Lower leg skin (tissue), 4 donors: ENCODE measurements at regions not wholly inside any gene's neighbourhood (a gene's known extent, or its start where the extent isn't known, plus 50 kb on each side); places are given as distances from the start of the nearest gene placed in this dataset.
"Not testable (repeated sequence)": the region's sequence is repeated elsewhere in the genome, so short reads cannot be mapped to it uniquely, and the experiment has no call there.

ENCODE experiments used
- DNase-seq, 2 donors: peaks; one replicate each; pipeline ENCODE4 v3.0.0-alpha.2; 2019; ENCODE audit warnings: low spot score in 2 of 2
- H3K4me3 ChIP-seq: fragments of 200-600 bp; sonication (generic); 2 replicates; pipeline ENCODE4 v1.5.1; 2017; ENCODE audit warnings: mild to moderate bottlenecking, low read depth; ENCODE audit not compliant: poor library complexity, severe bottlenecking
- CTCF ChIP-seq, 3 donors: fragments of 450-650 bp; IDR thresholded peaks; one replicate each; pipeline ENCODE4 v1.5.1; 2016; ENCODE audit warnings: antibody characterized with exemption in 3 of 3, mild to moderate bottlenecking in 3 of 3, moderate library complexity in 2 of 3
- POLR2A ChIP-seq, 2 donors: fragments of 450-650 bp; IDR thresholded peaks; one replicate each; pipeline ENCODE4 v1.6.1; 2016 to 2017; ENCODE audit warnings: antibody characterized with exemption in 2 of 2, mild to moderate bottlenecking in 1 of 2, moderate library complexity in 1 of 2
- WGBS, 2 donors: methylation state at CpG; one replicate each; pipeline ENCODE4 v1.1.5; 2018; 5-methylcytosine and 5-hydroxymethylcytosine counted together
- intact Hi-C: fragments of 100-400 bp; cut with DNase I; formaldehyde crosslinking; loops from one replicate; pipeline ENCODE4 v1.15.0; 2023; ENCODE audit warnings: low total_unique reads

DNA sequence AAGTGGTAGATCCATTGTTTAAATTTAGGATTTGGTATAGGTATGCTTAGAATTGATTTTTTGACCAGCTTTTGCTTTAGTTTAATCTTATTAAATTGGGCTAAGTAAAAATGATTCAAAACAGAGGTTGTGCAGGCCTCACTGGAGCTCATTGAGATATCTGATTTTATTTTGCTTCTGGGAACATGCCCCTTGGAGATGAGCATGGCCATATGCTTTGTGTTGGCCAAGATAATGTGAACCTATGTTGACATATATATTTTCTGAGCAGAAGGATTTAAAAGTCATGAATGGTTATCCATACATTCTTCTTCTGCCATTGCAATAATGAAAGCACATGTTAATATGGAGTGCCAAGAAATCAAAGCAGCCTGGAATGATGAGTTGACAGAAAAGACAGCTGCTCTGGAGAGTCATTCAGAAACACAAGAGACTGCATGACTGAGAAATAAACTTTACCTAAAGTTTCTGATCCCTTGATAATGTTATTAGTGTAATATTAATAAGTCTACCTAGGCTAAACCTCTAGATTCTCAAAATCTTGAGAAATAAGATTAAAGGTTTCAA is 489.7 kb upstream of the GNPDA2 start:
- DNase-seq: no peak
- no peak overlapping the region for H3K4me3 ChIP-seq
- intact Hi-C loops: no loop called here
- TF ChIP-seq POLR2A (IDR thresholded peaks at IDR 0.05): no peak
- no peak for TF ChIP-seq CTCF (IDR thresholded peaks at IDR 0.05)

DNA sequence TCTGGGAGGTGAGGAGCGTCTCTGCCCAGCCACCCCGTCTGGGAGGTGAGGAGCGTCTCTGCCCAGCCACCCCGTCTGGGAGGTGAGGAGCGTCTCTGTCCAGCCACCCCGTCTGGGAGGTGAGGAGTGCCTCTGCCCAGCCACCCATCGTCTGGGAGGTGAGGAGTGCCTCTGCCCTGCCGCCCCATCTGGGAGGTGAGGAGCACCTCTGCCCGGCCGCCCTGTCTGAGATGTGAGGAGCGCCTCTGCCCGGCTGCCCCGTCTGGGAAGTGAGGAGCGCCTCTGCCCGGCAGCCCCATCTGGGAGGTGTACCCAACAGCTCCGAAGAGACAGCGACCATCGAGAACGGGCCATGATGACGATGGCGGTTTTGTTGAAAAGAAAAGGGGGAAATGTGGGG is 482.1 kb upstream of the GNPDA2 start:
- intact Hi-C loops, H3K4me3 ChIP-seq, DNase-seq: not testable (repeated sequence)
- WGBS, 2 donors: 96 to 97% methylated on average over 13 to 19 of the region's 21 CpGs

GRCh38 chr4:45207864-45208331 is 481.5 kb upstream of the GNPDA2 start:
- DNase-seq: not testable (repeated sequence)

GRCh38 chr4:45207241-45207863 is 481.0 kb upstream of the GNPDA2 start:
- DNase-seq: not testable (repeated sequence)

More at GRCh38 chr4:45207864-45208331, 481.5 kb upstream of the GNPDA2 start:
- H3K4me3 ChIP-seq, intact Hi-C loops: not testable (repeated sequence)
- WGBS, 2 donors: 89% methylated on average over 8 to 17 of the region's 27 CpGs

GRCh38 chr4:45199736-45200135 is 473.4 kb upstream of the GNPDA2 start:
- no peak for TF ChIP-seq POLR2A (IDR thresholded peaks at IDR 0.05)
- TF ChIP-seq CTCF (IDR thresholded peaks at IDR 0.05): no peak
- 90 to 97% methylated on average over 1 of the region's 1 CpG for WGBS, 2 donors
- DNase-seq: no peak
- intact Hi-C loops: no loop called here
- no peak overlapping the region for H3K4me3 ChIP-seq

More at GRCh38 chr4:45207241-45207863, 481.0 kb upstream of the GNPDA2 start:
- H3K4me3 ChIP-seq, intact Hi-C loops: not testable (repeated sequence)
- 83 to 85% methylated on average over 1 to 8 of the region's 30 CpGs for WGBS, 2 donors

- TF ChIP-seq POLR2A (IDR thresholded peaks at IDR 0.05): no peak
- no peak for TF ChIP-seq CTCF (IDR thresholded peaks at IDR 0.05)
- WGBS, 2 donors: 72 to 82% methylated on average over 2 of the region's 2 CpGs
- intact Hi-C loops: no loop called here
- no peak for DNase-seq
- H3K4me3 ChIP-seq: no peak overlapping the region
These were observed 462.1 kb upstream of the GNPDA2 start for GRCh38 chr4:45188501-45188900.

- DNase-seq: no peak
- WGBS, 2 donors: 91 to 93% methylated on average over 4 of the region's 4 CpGs
- intact Hi-C loops: no loop called here
- no peak for TF ChIP-seq CTCF (IDR thresholded peaks at IDR 0.05)
- TF ChIP-seq POLR2A (IDR thresholded peaks at IDR 0.05): no peak
- no peak overlapping the region for H3K4me3 ChIP-seq
These were observed 459.9 kb upstream of the GNPDA2 start for GRCh38 chr4:45186249-45186648.
